Right atrium auricular region (tissue), 2 donors: ENCODE measurements at regions not wholly inside any gene's neighbourhood (a gene's known extent, or its start where the extent isn't known, plus 50 kb on each side); places are given as distances from the start of the nearest gene placed in this dataset.
"Not testable (repeated sequence)": the region's sequence is repeated elsewhere in the genome, so short reads cannot be mapped to it uniquely, and the experiment has no call there.

ENCODE experiments used
- DNase-seq: peaks from one replicate; pipeline ENCODE4 v3.0.0-alpha.2; 2019; ENCODE audit warnings: low spot score
- H3K27ac ChIP-seq, 2 donors: fragments of 200-600 bp; sonication (generic); 1 replicate in 1 of 2; 2 replicates in 1 of 2; pipeline ENCODE4 v1.5.1; 2016 to 2019
- H3K27me3 ChIP-seq, 2 donors: fragments of 200-600 bp; sonication (generic); one replicate each; pipeline versions ENCODE4 v1.5.1 to v1.6.0; 2017 to 2019
- H3K36me3 ChIP-seq: fragments of 200-600 bp; sonication (generic); one replicate; pipeline ENCODE4 v1.5.1; 2016
- H3K4me1 ChIP-seq, 2 donors: fragments of 200-600 bp; sonication (generic); one replicate each; pipeline versions ENCODE4 v1.5.1 to v1.6.0; 2017 to 2019
- H3K4me3 ChIP-seq, 2 donors: fragments of 200-600 bp; sonication (generic); 1 replicate in 1 of 2; 2 replicates in 1 of 2; pipeline ENCODE4 v1.5.1; 2017 to 2019; ENCODE audit warnings: mild to moderate bottlenecking in 1 of 2, moderate library complexity in 1 of 2
- H3K9me3 ChIP-seq, 2 donors: fragments of 200-600 bp; sonication (generic); one replicate each; pipeline ENCODE4 v1.5.1; 2019
- CTCF ChIP-seq, 2 donors: fragments of 200-600 bp; sonication (generic); IDR thresholded peaks; one replicate each; pipeline ENCODE4 v1.5.1; 2019; ENCODE audit warnings: antibody characterized with exemption in 2 of 2

- Histone ChIP-seq H3K27ac (no peak overlapping the region), H3K4me3 (no peak overlapping the region), H3K4me1 (no peaks in the 10 kb centered on the region), H3K36me3 (no peaks in the 10 kb centered on the region), H3K9me3 (no peaks in the 10 kb centered on the region), H3K27me3 (no peaks in the 10 kb centered on the region)
- no peak for DNase-seq
- no peak for TF ChIP-seq CTCF (IDR thresholded peaks at IDR 0.05)
These were observed 293.9 kb upstream of the DEFB115 start for GRCh38 chr20:30963591-30963990.

DNA sequence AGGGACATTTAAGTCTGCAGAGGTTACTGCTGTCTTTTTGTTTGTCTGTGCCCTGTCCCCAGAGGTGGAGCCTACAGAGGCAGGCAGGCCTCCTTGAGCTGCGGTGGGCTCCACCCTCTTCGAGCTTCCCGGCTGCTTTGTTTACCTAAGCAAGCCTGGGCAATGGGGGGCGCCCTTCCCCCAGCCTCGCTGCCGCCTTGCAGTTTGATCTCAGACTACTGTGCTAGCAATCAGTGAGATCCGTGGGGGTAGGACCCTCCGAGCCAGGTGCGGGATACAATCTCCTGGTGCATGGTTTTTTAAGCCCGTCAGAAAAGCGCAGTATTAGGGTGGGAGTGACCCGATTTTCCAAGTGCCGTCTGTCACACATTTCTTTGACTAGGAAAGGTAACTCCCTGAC lies 281.6 kb upstream of the DEFB115 start:
- not testable (repeated sequence) for H3K27ac ChIP-seq, H3K36me3 ChIP-seq, H3K4me3 ChIP-seq, DNase-seq, H3K27me3 ChIP-seq, H3K4me1 ChIP-seq, H3K9me3 ChIP-seq

GRCh38 chr20:30985386-30985785 lies 272.1 kb upstream of the DEFB115 start:
- no peak for DNase-seq
- no peaks in the 10 kb centered on the region for H3K36me3 ChIP-seq
- H3K27me3 ChIP-seq, result no peaks in the 10 kb centered on the region
- H3K9me3 ChIP-seq, result peaks cover 0 to 10% of the 10 kb centered on the region in 2 donors
- no peak overlapping the region for H3K4me3 ChIP-seq
- H3K4me1 ChIP-seq, result no peaks in the 10 kb centered on the region
- H3K27ac ChIP-seq, result no peak overlapping the region
- no peak for TF ChIP-seq CTCF (IDR thresholded peaks at IDR 0.05)
